ENCODE measurements at regions not wholly inside any gene's neighbourhood (a gene's known extent, or its start where the extent isn't known, plus 50 kb on each side); places are given as distances from the start of the nearest gene placed in this dataset.

GRCh38 chr21:27590271-27590670 is 623.4 kb upstream of the ADAMTS5 start:
- H4K20me1 ChIP-seq: no peaks in the 10 kb centered on the region
- no peak overlapping the region for H3K9ac ChIP-seq
- H3K27me3 ChIP-seq: no peaks in the 10 kb centered on the region
- no peaks in the 10 kb centered on the region for H3K36me3 ChIP-seq
- H3K4me1 ChIP-seq: no peaks in the 10 kb centered on the region
- H3K4me2 ChIP-seq: no peak overlapping the region
- no peaks in the 10 kb centered on the region for H3K9me3 ChIP-seq
- H3K4me3 ChIP-seq: no peak overlapping the region
- no peak for TF ChIP-seq Cebpa-rat (IDR thresholded peaks at IDR 0.05)
- H3K27ac ChIP-seq: no peak overlapping the region

DNA sequence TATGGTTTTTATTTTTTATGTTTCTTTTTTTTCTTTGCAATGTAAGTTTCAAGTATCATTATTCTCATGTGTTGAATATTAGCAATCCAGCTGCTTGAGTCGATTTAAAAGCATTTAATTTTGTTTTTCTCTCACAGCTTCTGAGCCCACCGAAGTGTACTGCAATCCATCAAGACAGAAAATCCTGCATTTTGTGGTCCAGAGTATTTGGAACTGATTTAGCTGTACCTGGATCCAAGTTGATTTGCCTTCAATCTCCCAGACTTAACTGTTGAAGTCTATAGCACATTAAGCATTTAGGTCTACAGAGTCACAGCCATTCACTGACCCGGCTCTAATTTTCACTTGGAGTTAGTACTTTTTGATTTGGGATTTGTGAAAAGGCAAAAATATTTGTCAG is 622.9 kb upstream of the ADAMTS5 start:
- Histone ChIP-seq H3K9me3 (no peaks in the 10 kb centered on the region), H3K4me1 (no peaks in the 10 kb centered on the region), H3K4me3 (no peak overlapping the region), H3K4me2 (no peak overlapping the region), H3K27ac (no peak overlapping the region), H3K27me3 (no peaks in the 10 kb centered on the region), H3K9ac (no peak overlapping the region), H3K36me3 (no peaks in the 10 kb centered on the region), H4K20me1 (no peaks in the 10 kb centered on the region)
- no peak for TF ChIP-seq Cebpa-rat (IDR thresholded peaks at IDR 0.05)

GRCh38 chr21:27586986-27587385 is 620.1 kb upstream of the ADAMTS5 start:
- Histone ChIP-seq H3K4me2 (no peak overlapping the region), H3K9ac (no peak overlapping the region), H4K20me1 (no peaks in the 10 kb centered on the region), H3K4me3 (no peak overlapping the region), H3K27me3 (no peaks in the 10 kb centered on the region), H3K4me1 (no peaks in the 10 kb centered on the region), H3K9me3 (no peaks in the 10 kb centered on the region), H3K36me3 (no peaks in the 10 kb centered on the region), H3K27ac (no peak overlapping the region)
- no peak for TF ChIP-seq Cebpa-rat (IDR thresholded peaks at IDR 0.05)

- Histone ChIP-seq H3K27me3 (no peaks in the 10 kb centered on the region), H3K36me3 (no peaks in the 10 kb centered on the region), H3K4me1 (no peaks in the 10 kb centered on the region), H3K4me3 (no peak overlapping the region), H4K20me1 (no peaks in the 10 kb centered on the region), H3K9ac (no peak overlapping the region), H3K27ac (no peak overlapping the region), H3K4me2 (no peak overlapping the region), H3K9me3 (no peaks in the 10 kb centered on the region)
- TF ChIP-seq Cebpa-rat (IDR thresholded peaks at IDR 0.05): no peak
Measured at GRCh38 chr21:27586326-27586725, 619.4 kb upstream of the ADAMTS5 start.

DNA sequence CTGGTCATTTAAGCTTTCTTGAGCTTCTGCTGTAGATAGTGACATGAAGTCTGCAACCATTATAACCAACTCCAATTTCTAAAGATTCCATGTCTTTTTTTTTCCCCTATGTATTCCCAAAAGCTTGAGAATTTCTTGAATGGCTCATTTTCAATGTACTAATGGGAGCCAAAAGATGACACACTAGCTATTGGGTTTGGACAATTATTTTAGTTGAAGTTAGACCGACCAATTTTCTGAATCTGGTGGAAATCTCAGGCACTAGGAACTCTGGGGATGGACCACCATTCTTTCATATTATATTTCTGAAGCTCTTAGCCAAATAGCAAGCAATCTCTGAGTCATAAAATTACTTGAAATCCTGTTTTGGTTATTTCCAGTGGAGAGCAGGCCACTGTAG is 617.4 kb upstream of the ADAMTS5 start:
- H3K4me3 ChIP-seq: no peak overlapping the region
- H3K27me3 ChIP-seq: no peaks in the 10 kb centered on the region
- H3K36me3 ChIP-seq: no peaks in the 10 kb centered on the region
- no peak overlapping the region for H3K9ac ChIP-seq
- H3K4me1 ChIP-seq: no peaks in the 10 kb centered on the region
- TF ChIP-seq Cebpa-rat (IDR thresholded peaks at IDR 0.05): no peak
- H3K9me3 ChIP-seq: no peaks in the 10 kb centered on the region
- H4K20me1 ChIP-seq: no peaks in the 10 kb centered on the region
- no peak overlapping the region for H3K4me2 ChIP-seq
- H3K27ac ChIP-seq: no peak overlapping the region

GRCh38 chr21:27582948-27583430 is 616.1 kb upstream of the ADAMTS5 start:
- Histone ChIP-seq H3K27ac (no peak overlapping the region), H3K27me3 (no peaks in the 10 kb centered on the region), H3K9me3 (no peaks in the 10 kb centered on the region), H3K9ac (no peak overlapping the region), H3K4me2 (no peak overlapping the region), H3K36me3 (no peaks in the 10 kb centered on the region), H4K20me1 (no peaks in the 10 kb centered on the region), H3K4me1 (no peaks in the 10 kb centered on the region), H3K4me3 (no peak overlapping the region)
- no peak for TF ChIP-seq Cebpa-rat (IDR thresholded peaks at IDR 0.05)

- no peaks in the 10 kb centered on the region for H3K27me3 ChIP-seq
- no peaks in the 10 kb centered on the region for H3K9me3 ChIP-seq
- no peak overlapping the region for H3K27ac ChIP-seq
- no peaks in the 10 kb centered on the region for H3K4me1 ChIP-seq
- H3K36me3 ChIP-seq: no peaks in the 10 kb centered on the region
- no peak overlapping the region for H3K9ac ChIP-seq
- no peak overlapping the region for H3K4me3 ChIP-seq
- H4K20me1 ChIP-seq: no peaks in the 10 kb centered on the region
- H3K4me2 ChIP-seq: no peak overlapping the region
- no peak for TF ChIP-seq Cebpa-rat (IDR thresholded peaks at IDR 0.05)
Measured at GRCh38 chr21:27582246-27582947, 615.5 kb upstream of the ADAMTS5 start.

GRCh38 chr21:27581168-27581567 is 614.3 kb upstream of the ADAMTS5 start:
- Histone ChIP-seq H3K27ac (no peak overlapping the region), H3K4me3 (no peak overlapping the region), H3K4me2 (no peak overlapping the region), H3K4me1 (no peaks in the 10 kb centered on the region), H3K36me3 (no peaks in the 10 kb centered on the region), H4K20me1 (no peaks in the 10 kb centered on the region), H3K27me3 (no peaks in the 10 kb centered on the region), H3K9me3 (no peaks in the 10 kb centered on the region), H3K9ac (no peak overlapping the region)
- no peak for TF ChIP-seq Cebpa-rat (IDR thresholded peaks at IDR 0.05)

- Histone ChIP-seq H3K4me1 (no peaks in the 10 kb centered on the region), H3K36me3 (no peaks in the 10 kb centered on the region), H3K27ac (no peak overlapping the region), H3K27me3 (no peaks in the 10 kb centered on the region), H4K20me1 (no peaks in the 10 kb centered on the region), H3K4me2 (no peak overlapping the region), H3K4me3 (no peak overlapping the region), H3K9me3 (no peaks in the 10 kb centered on the region), H3K9ac (no peak overlapping the region)
- no peak for TF ChIP-seq Cebpa-rat (IDR thresholded peaks at IDR 0.05)
Measured at GRCh38 chr21:27580276-27580675, 613.4 kb upstream of the ADAMTS5 start.

DNA sequence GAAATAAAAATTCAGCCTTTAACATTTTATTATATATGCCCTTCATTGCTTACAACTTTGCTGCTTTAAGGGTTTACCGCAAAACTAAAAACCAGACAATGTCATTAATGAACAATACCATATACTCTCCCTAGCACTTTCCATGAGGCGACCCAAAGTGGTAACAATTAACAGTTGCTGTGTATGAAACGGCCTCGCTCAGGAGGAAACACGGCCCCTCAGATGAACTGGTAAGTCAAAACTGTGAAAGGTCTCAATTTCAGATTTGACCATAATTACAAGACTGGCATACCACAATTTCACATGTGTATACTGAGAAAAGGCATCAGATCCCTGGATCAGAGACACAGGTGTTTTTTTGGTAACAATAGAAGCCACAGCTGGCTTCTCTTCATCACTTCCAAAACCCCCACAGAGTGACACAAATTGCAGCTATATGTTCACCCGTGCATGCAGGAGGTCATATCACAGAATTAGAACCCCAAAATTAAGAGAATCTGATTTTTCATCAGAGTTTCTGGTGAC is 611.9 kb upstream of the ADAMTS5 start:
- H3K36me3 ChIP-seq: no peaks in the 10 kb centered on the region
- no peaks in the 10 kb centered on the region for H3K4me1 ChIP-seq
- H3K27ac ChIP-seq: no peak overlapping the region
- no peak overlapping the region for H3K4me3 ChIP-seq
- H4K20me1 ChIP-seq: no peaks in the 10 kb centered on the region
- H3K9me3 ChIP-seq: no peaks in the 10 kb centered on the region
- no peaks in the 10 kb centered on the region for H3K27me3 ChIP-seq
- no peak overlapping the region for H3K4me2 ChIP-seq
- no peak overlapping the region for H3K9ac ChIP-seq
- TF ChIP-seq Cebpa-rat (IDR thresholded peaks at IDR 0.05): no peak

All from BLaER1 (cell line).